HL-60 (cell line): ENCODE measurements at regions not wholly inside any gene's neighbourhood (a gene's known extent, or its start where the extent isn't known, plus 50 kb on each side); places are given as distances from the start of the nearest gene placed in this dataset.
A peak's percentile ranks its signal among the peaks of the same experiment; 100 is the strongest.
"Not testable (repeated sequence)": the region's sequence is repeated elsewhere in the genome, so short reads cannot be mapped to it uniquely, and the experiment has no call there.

Source experiments
- DNase-seq, 2 experiments: peaks; one replicate each; pipeline ENCODE4 v3.0.0-alpha.2; 2010 to 2020; ENCODE audit warnings: low read depth in 1 of 2, low spot score in 1 of 2
- H3K27ac ChIP-seq: fragments of 250-450 bp; sonication (Bioruptor Pico); replicated peaks from 2 replicates; pipeline ENCODE4 v1.5.1; 2020; ENCODE audit warnings: mild to moderate bottlenecking, moderate library complexity
- H3K27me3 ChIP-seq: fragments of 250-450 bp; sonication (Bioruptor Pico); 2 replicates; pipeline ENCODE4 v1.5.1; 2021; ENCODE audit warnings: mild to moderate bottlenecking, moderate library complexity; ENCODE audit not compliant: insufficient read depth, poor library complexity, severe bottlenecking
- H3K4me3 ChIP-seq: replicated peaks from 2 replicates; pipeline ENCODE4 v1.5.1; 2011; ENCODE audit warnings: mild to moderate bottlenecking, control low read depth, low read length; ENCODE audit not compliant: insufficient read depth
- CTCF ChIP-seq: IDR thresholded peaks from one replicate; pipeline ENCODE4 v1.5.1; 2011; ENCODE audit warnings: low read length, control low read depth, inconsistent platforms; ENCODE audit not compliant: insufficient read depth
- GABPA ChIP-seq: IDR thresholded peaks from 2 replicates; pipeline ENCODE4 v1.6.1; 2012; ENCODE audit warnings: low read depth
- POLR2AphosphoS5 ChIP-seq: IDR thresholded peaks from 2 replicates; pipeline ENCODE4 v1.6.1; 2012; ENCODE audit warnings: low read depth
- REST ChIP-seq: IDR thresholded peaks from 2 replicates; pipeline ENCODE4 v1.6.1; 2012; ENCODE audit warnings: low read depth; ENCODE audit not compliant: insufficient replicate concordance
- SPI1 ChIP-seq: IDR thresholded peaks from 2 replicates; pipeline ENCODE4 v1.6.1; 2012; ENCODE audit warnings: low read depth, mild to moderate bottlenecking, borderline replicate concordance

GRCh38 chr7:81845744-81846241, 75.9 kb upstream of the HGF start:
- H3K4me3 ChIP-seq = no peak overlapping the region
- DNase-seq = peak; percentile 24 to 53
- no peaks in the 10 kb centered on the region for H3K27me3 ChIP-seq
- TF ChIP-seq REST (no peak), SPI1 (peak; percentile 60), GABPA (no peak)
- H3K27ac ChIP-seq = peak overlapping the region; percentile 85

- not testable (repeated sequence) for DNase-seq, H3K27me3 ChIP-seq, H3K27ac ChIP-seq, H3K4me3 ChIP-seq
Measured at GRCh38 chr7:81843657-81844056, 73.8 kb upstream of the HGF start.

GRCh38 chr7:81842361-81842760, 72.5 kb upstream of the HGF start:
- no peak for DNase-seq
- TF ChIP-seq SPI1 = no peak
- TF ChIP-seq POLR2AphosphoS5 = no peak
- no peak for TF ChIP-seq CTCF
- TF ChIP-seq GABPA = no peak
- no peak for TF ChIP-seq REST
- Histone ChIP-seq H3K27me3 (no peaks in the 10 kb centered on the region), H3K27ac (no peak overlapping the region), H3K4me3 (no peak overlapping the region)

GRCh38 chr7:81839708-81840369, 70.0 kb upstream of the HGF start:
- DNase-seq = no peak

More at GRCh38 chr7:81839708-81840369, 70.0 kb upstream of the HGF start:
- Histone ChIP-seq H3K4me3 (no peak overlapping the region), H3K27me3 (no peaks in the 10 kb centered on the region), H3K27ac (no peak overlapping the region)
- TF ChIP-seq GABPA = no peak
- no peak for TF ChIP-seq CTCF
- no peak for TF ChIP-seq REST
- TF ChIP-seq SPI1 = no peak
- TF ChIP-seq POLR2AphosphoS5 = no peak
